Panc1 (cell line): ENCODE measurements at regions not wholly inside any gene's neighbourhood (a gene's known extent, or its start where the extent isn't known, plus 50 kb on each side); places are given as distances from the start of the nearest gene placed in this dataset.

Experiments
- ATAC-seq: fragments of 200-7000 bp; cut with Tn5 transposase; 2 replicates; pipeline ENCODE4 v1.9.1; 2020; ENCODE audit warnings: mild to moderate bottlenecking, moderate library complexity
- BruUV-seq: library from RNA; stranded (reverse); fragments of 400-500 nt; replicated peaks from 2 replicates; lab custom pipeline; 2021; lab: Mats Ljungman, UMichigan
- CTCF ChIA-PET: fragments of 300-600 bp; sonication (Branson Sonifier 250); formaldehyde crosslinking; loops from one replicate; lab custom pipeline; 2022; ENCODE audit warnings: antibody characterized with exemption; lab: Charles Lee
- POLR2A ChIA-PET: fragments of 300-600 bp; sonication (Branson Sonifier 250); formaldehyde crosslinking; loops from one replicate; lab custom pipeline; 2022; ENCODE audit warnings: antibody characterized with exemption; lab: Charles Lee
- DNase-seq: peaks from one replicate; pipeline ENCODE4 v3.0.0-alpha.2; 2010; ENCODE audit warnings: low read depth, low spot score
- H3K27ac ChIP-seq: 2 replicates; pipeline ENCODE4 v1.5.1; 2011; ENCODE audit warnings: mild to moderate bottlenecking, low read length, inconsistent platforms
- H3K27me3 ChIP-seq: fragments of 200-500 bp; sonication (Bioruptor generic); 2 replicates; pipeline ENCODE4 v1.6.0; 2014; ENCODE audit warnings: low read length, inconsistent platforms; ENCODE audit not compliant: control insufficient read depth, insufficient read depth
- H3K36me3 ChIP-seq: fragments of 200-500 bp; sonication (Bioruptor generic); 2 replicates; pipeline ENCODE4 v1.5.1; 2014; ENCODE audit warnings: inconsistent platforms, mild to moderate bottlenecking, low read length, moderate library complexity; ENCODE audit not compliant: control insufficient read depth, insufficient read depth
- H3K4me1 ChIP-seq: 2 replicates; pipeline ENCODE4 v1.5.1; 2011; ENCODE audit warnings: inconsistent platforms, mild to moderate bottlenecking, low read length, moderate library complexity; ENCODE audit not compliant: control insufficient read depth, insufficient read depth
- H3K4me3 ChIP-seq, 2 experiments: 2 replicates each; pipeline ENCODE4 v1.5.1; 2011 to 2012; ENCODE audit warnings: low read depth in 2 of 2, low read length in 2 of 2, mild to moderate bottlenecking in 2 of 2, inconsistent platforms in 1 of 2, moderate library complexity in 1 of 2
- H3K9me3 ChIP-seq: fragments of 200-500 bp; sonication (Bioruptor generic); 2 replicates; pipeline ENCODE4 v1.5.1; 2014; ENCODE audit warnings: low read depth, mild to moderate bottlenecking, inconsistent platforms, low read length, moderate library complexity; ENCODE audit not compliant: control insufficient read depth, insufficient read depth
- POLR2AphosphoS5 ChIP-seq: IDR thresholded peaks from 2 replicates; pipeline ENCODE4 v1.6.1; 2012; ENCODE audit warnings: mild to moderate bottlenecking, low read depth, low read length, moderate library complexity
- REST ChIP-seq, 2 experiments: IDR thresholded peaks; 2 replicates each; pipeline ENCODE4 v1.6.1; 2011 to 2012; ENCODE audit warnings: low read depth in 2 of 2, control low read depth in 1 of 2, low read length in 1 of 2, mild to moderate bottlenecking in 1 of 2, moderate library complexity in 1 of 2; ENCODE audit not compliant: insufficient read depth in 1 of 2
- SIN3A ChIP-seq: IDR thresholded peaks from 2 replicates; pipeline ENCODE4 v1.6.1; 2012; ENCODE audit warnings: low read depth, mild to moderate bottlenecking, low read length, moderate library complexity, borderline replicate concordance; ENCODE audit not compliant: insufficient read depth
- TCF7L2 ChIP-seq: IDR thresholded peaks from 2 replicates; pipeline ENCODE4 v1.6.1; 2011; ENCODE audit warnings: mild to moderate bottlenecking, low read depth, low read length, inconsistent platforms
- in situ Hi-C: cut with HindIII; loops from 2 replicates; pipeline ENCODE4 v1.10.0; 2016; ENCODE audit warnings: low sequenced_read_pairs, low pct_unique_long_range_greater_than_20kb
- intact Hi-C: fragments of 100-400 bp; cut with micrococcal nuclease; formaldehyde crosslinking; loops from one replicate; pipeline ENCODE4 v1.10.0; 2022; ENCODE audit not compliant: unreplicated experiment
- TF ChIP-seq, protein P1 (sequence below): fragments of 450-650 bp; IDR thresholded peaks from 2 replicates; pipeline ENCODE4 v1.5.1; 2017; ENCODE audit warnings: mild to moderate bottlenecking

- no peak for ATAC-seq
- POLR2A ChIA-PET = no interaction called here
Observed at GRCh38 chr4:122525865-122526264, 69.3 kb upstream of the IL2 start.

GRCh38 chr4:122524176-122524575 is 67.7 kb upstream of the IL2 start:
- in situ Hi-C loops = no loop called here
- no peaks in the 10 kb centered on the region for H3K9me3 ChIP-seq
- TF ChIP-seq SIN3A (no peak), POLR2AphosphoS5 (no peak), TCF7L2 (no peak), REST (IDR thresholded peaks at IDR 0.05; ENCODE audit: insufficient read depth in 1 of 2, low read depth in 2 of 2, low read length in 1 of 2) (no peak)
- TF ChIP-seq, protein P1, sequence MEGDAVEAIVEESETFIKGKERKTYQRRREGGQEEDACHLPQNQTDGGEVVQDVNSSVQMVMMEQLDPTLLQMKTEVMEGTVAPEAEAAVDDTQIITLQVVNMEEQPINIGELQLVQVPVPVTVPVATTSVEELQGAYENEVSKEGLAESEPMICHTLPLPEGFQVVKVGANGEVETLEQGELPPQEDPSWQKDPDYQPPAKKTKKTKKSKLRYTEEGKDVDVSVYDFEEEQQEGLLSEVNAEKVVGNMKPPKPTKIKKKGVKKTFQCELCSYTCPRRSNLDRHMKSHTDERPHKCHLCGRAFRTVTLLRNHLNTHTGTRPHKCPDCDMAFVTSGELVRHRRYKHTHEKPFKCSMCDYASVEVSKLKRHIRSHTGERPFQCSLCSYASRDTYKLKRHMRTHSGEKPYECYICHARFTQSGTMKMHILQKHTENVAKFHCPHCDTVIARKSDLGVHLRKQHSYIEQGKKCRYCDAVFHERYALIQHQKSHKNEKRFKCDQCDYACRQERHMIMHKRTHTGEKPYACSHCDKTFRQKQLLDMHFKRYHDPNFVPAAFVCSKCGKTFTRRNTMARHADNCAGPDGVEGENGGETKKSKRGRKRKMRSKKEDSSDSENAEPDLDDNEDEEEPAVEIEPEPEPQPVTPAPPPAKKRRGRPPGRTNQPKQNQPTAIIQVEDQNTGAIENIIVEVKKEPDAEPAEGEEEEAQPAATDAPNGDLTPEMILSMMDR = no peak
- ChIA-PET CTCF (no interaction called here), POLR2A (no interaction called here)
- H3K27ac ChIP-seq = no peak overlapping the region
- no peaks in the 10 kb centered on the region for H3K36me3 ChIP-seq
- DNase-seq (no peak), ATAC-seq (no peak)
- no peak overlapping the region for H3K4me3 ChIP-seq
- intact Hi-C loops = no loop called here
- H3K4me1 ChIP-seq = no peaks in the 10 kb centered on the region
- H3K27me3 ChIP-seq = no peaks in the 10 kb centered on the region
- no TSS peak for BruUV-seq

More at GRCh38 chr4:122525865-122526264, 69.3 kb upstream of the IL2 start:
- CTCF ChIA-PET = no interaction called here
- no peaks in the 10 kb centered on the region for H3K4me1 ChIP-seq
- in situ Hi-C loops (no loop called here), intact Hi-C loops (no loop called here)
- DNase-seq = no peak
- no TSS peak for BruUV-seq
- H3K36me3 ChIP-seq = no peaks in the 10 kb centered on the region
- H3K27ac ChIP-seq = no peak overlapping the region
- no peaks in the 10 kb centered on the region for H3K27me3 ChIP-seq
- TF ChIP-seq, protein P1 = no peak
- no peak for TF ChIP-seq TCF7L2
- no peak for TF ChIP-seq POLR2AphosphoS5
- no peak for TF ChIP-seq SIN3A
- TF ChIP-seq REST (IDR thresholded peaks at IDR 0.05; ENCODE audit: insufficient read depth in 1 of 2, low read depth in 2 of 2, low read length in 1 of 2) = no peak
- no peaks in the 10 kb centered on the region for H3K9me3 ChIP-seq
- H3K4me3 ChIP-seq = no peak overlapping the region
